ENCODE measurements at regions not wholly inside any gene's neighbourhood (a gene's known extent, or its start where the extent isn't known, plus 50 kb on each side); places are given as distances from the start of the nearest gene placed in this dataset.

- FAIRE-seq, result no peak
Observed at GRCh38 chr2:16774980-16775898, 109.6 kb upstream of the CYRIA start.

GRCh38 chr2:16774091-16774490 lies 108.5 kb upstream of the CYRIA start:
- FAIRE-seq, result no peak
- DNase-seq (ENCODE audit: insufficient read length, low spot score), result no peak

More at GRCh38 chr2:16774980-16775898, 109.6 kb upstream of the CYRIA start:
- peak; percentile 47 for TF ChIP-seq CTCF (IDR thresholded peaks at IDR 0.05; ENCODE audit: insufficient read depth, missing control alignments)
- DNase-seq (ENCODE audit: insufficient read length, low spot score), result no peak

GRCh38 chr2:16773080-16773713 lies 107.6 kb upstream of the CYRIA start:
- DNase-seq (ENCODE audit: insufficient read length, low spot score) (peak; percentile 24), FAIRE-seq (peak; percentile 82)
- TF ChIP-seq CTCF (IDR thresholded peaks at IDR 0.05; ENCODE audit: insufficient read depth, missing control alignments), result peak; percentile 87

More at GRCh38 chr2:16774091-16774490, 108.5 kb upstream of the CYRIA start:
- no peak for TF ChIP-seq CTCF (IDR thresholded peaks at IDR 0.05; ENCODE audit: insufficient read depth, missing control alignments)

- DNase-seq (ENCODE audit: insufficient read length, low spot score) (no peak), FAIRE-seq (no peak)
- TF ChIP-seq CTCF (IDR thresholded peaks at IDR 0.05; ENCODE audit: insufficient read depth, missing control alignments), result no peak
Observed at GRCh38 chr2:16767789-16768476, 102.3 kb upstream of the CYRIA start.

- TF ChIP-seq CTCF (IDR thresholded peaks at IDR 0.05; ENCODE audit: insufficient read depth, missing control alignments), result no peak
- DNase-seq (ENCODE audit: insufficient read length, low spot score), result no peak
- no peak for FAIRE-seq
Observed at GRCh38 chr2:16765356-16765755, 99.7 kb upstream of the CYRIA start.

- no peak for TF ChIP-seq CTCF (IDR thresholded peaks at IDR 0.05; ENCODE audit: insufficient read depth, missing control alignments)
- DNase-seq (ENCODE audit: insufficient read length, low spot score), result no peak
- no peak for FAIRE-seq
Observed at GRCh38 chr2:16764487-16764886, 98.9 kb upstream of the CYRIA start.
